ENCODE measurements at regions not wholly inside any gene's neighbourhood (a gene's known extent, or its start where the extent isn't known, plus 50 kb on each side); places are given as distances from the start of the nearest gene placed in this dataset.
"Not testable (repeated sequence)": the region's sequence is repeated elsewhere in the genome, so short reads cannot be mapped to it uniquely, and the experiment has no call there.

- Histone ChIP-seq H3K9ac (ENCODE audit: low read length) (no peak overlapping the region), H3K9me3 (ENCODE audit: control insufficient read depth, low read length) (no peaks in the 10 kb centered on the region), H3K4me3 (ENCODE audit: low read length) (no peak overlapping the region), H3K36me3 (ENCODE audit: control insufficient read depth, insufficient read depth, low read length) (no peaks in the 10 kb centered on the region), H3K4me1 (ENCODE audit: control insufficient read depth, insufficient read depth, low read length) (no peaks in the 10 kb centered on the region), H3K27me3 (ENCODE audit: control insufficient read depth, insufficient read depth, low read length) (no peaks in the 10 kb centered on the region)
These were observed 217.2 kb upstream of the CBLB start for GRCh38 chr3:106086038-106086437.

GRCh38 chr3:106086636-106087035, 217.8 kb upstream of the CBLB start:
- H3K4me3 ChIP-seq (ENCODE audit: low read length): no peak overlapping the region
- no peaks in the 10 kb centered on the region for H3K27me3 ChIP-seq (ENCODE audit: control insufficient read depth, insufficient read depth, low read length)
- H3K4me1 ChIP-seq (ENCODE audit: control insufficient read depth, insufficient read depth, low read length): no peaks in the 10 kb centered on the region
- H3K9me3 ChIP-seq (ENCODE audit: control insufficient read depth, low read length): no peaks in the 10 kb centered on the region
- no peaks in the 10 kb centered on the region for H3K36me3 ChIP-seq (ENCODE audit: control insufficient read depth, insufficient read depth, low read length)
- no peak overlapping the region for H3K9ac ChIP-seq (ENCODE audit: low read length)

GRCh38 chr3:106088304-106088703, 219.5 kb upstream of the CBLB start:
- H3K4me1 ChIP-seq (ENCODE audit: control insufficient read depth, insufficient read depth, low read length): no peaks in the 10 kb centered on the region
- no peak overlapping the region for H3K9ac ChIP-seq (ENCODE audit: low read length)
- no peaks in the 10 kb centered on the region for H3K36me3 ChIP-seq (ENCODE audit: control insufficient read depth, insufficient read depth, low read length)
- no peaks in the 10 kb centered on the region for H3K27me3 ChIP-seq (ENCODE audit: control insufficient read depth, insufficient read depth, low read length)
- H3K9me3 ChIP-seq (ENCODE audit: control insufficient read depth, low read length): no peaks in the 10 kb centered on the region
- no peak overlapping the region for H3K4me3 ChIP-seq (ENCODE audit: low read length)

- Histone ChIP-seq H3K27me3 (ENCODE audit: control insufficient read depth, insufficient read depth, low read length) (no peaks in the 10 kb centered on the region), H3K36me3 (ENCODE audit: control insufficient read depth, insufficient read depth, low read length) (no peaks in the 10 kb centered on the region), H3K9ac (ENCODE audit: low read length) (no peak overlapping the region), H3K4me1 (ENCODE audit: control insufficient read depth, insufficient read depth, low read length) (no peaks in the 10 kb centered on the region), H3K4me3 (ENCODE audit: low read length) (no peak overlapping the region), H3K9me3 (ENCODE audit: control insufficient read depth, low read length) (no peaks in the 10 kb centered on the region)
These were observed 220.1 kb upstream of the CBLB start for GRCh38 chr3:106088899-106089298.

GRCh38 chr3:106089806-106090205, 221.0 kb upstream of the CBLB start:
- Histone ChIP-seq H3K36me3 (ENCODE audit: control insufficient read depth, insufficient read depth, low read length) (no peaks in the 10 kb centered on the region), H3K4me3 (ENCODE audit: low read length) (no peak overlapping the region), H3K9ac (ENCODE audit: low read length) (no peak overlapping the region), H3K9me3 (ENCODE audit: control insufficient read depth, low read length) (no peaks in the 10 kb centered on the region), H3K27me3 (ENCODE audit: control insufficient read depth, insufficient read depth, low read length) (no peaks in the 10 kb centered on the region), H3K4me1 (ENCODE audit: control insufficient read depth, insufficient read depth, low read length) (no peaks in the 10 kb centered on the region)

- Histone ChIP-seq H3K9me3 (ENCODE audit: control insufficient read depth, low read length) (no peaks in the 10 kb centered on the region), H3K9ac (ENCODE audit: low read length) (no peak overlapping the region), H3K27me3 (ENCODE audit: control insufficient read depth, insufficient read depth, low read length) (no peaks in the 10 kb centered on the region), H3K4me3 (ENCODE audit: low read length) (no peak overlapping the region), H3K36me3 (ENCODE audit: control insufficient read depth, insufficient read depth, low read length) (no peaks in the 10 kb centered on the region), H3K4me1 (ENCODE audit: control insufficient read depth, insufficient read depth, low read length) (no peaks in the 10 kb centered on the region)
These were observed 224.0 kb upstream of the CBLB start for GRCh38 chr3:106092792-106093191.

- no peaks in the 10 kb centered on the region for H3K9me3 ChIP-seq (ENCODE audit: control insufficient read depth, low read length)
- no peaks in the 10 kb centered on the region for H3K36me3 ChIP-seq (ENCODE audit: control insufficient read depth, insufficient read depth, low read length)
- H3K27me3 ChIP-seq (ENCODE audit: control insufficient read depth, insufficient read depth, low read length): no peaks in the 10 kb centered on the region
- no peak overlapping the region for H3K9ac ChIP-seq (ENCODE audit: low read length)
- H3K4me3 ChIP-seq (ENCODE audit: low read length): no peak overlapping the region
- no peaks in the 10 kb centered on the region for H3K4me1 ChIP-seq (ENCODE audit: control insufficient read depth, insufficient read depth, low read length)
These were observed 224.8 kb upstream of the CBLB start for GRCh38 chr3:106093616-106094015.

- Histone ChIP-seq H3K9me3 (ENCODE audit: control insufficient read depth, low read length) (no peaks in the 10 kb centered on the region), H3K36me3 (ENCODE audit: control insufficient read depth, insufficient read depth, low read length) (no peaks in the 10 kb centered on the region), H3K9ac (ENCODE audit: low read length) (no peak overlapping the region), H3K27me3 (ENCODE audit: control insufficient read depth, insufficient read depth, low read length) (no peaks in the 10 kb centered on the region), H3K4me1 (ENCODE audit: control insufficient read depth, insufficient read depth, low read length) (no peaks in the 10 kb centered on the region), H3K4me3 (ENCODE audit: low read length) (no peak overlapping the region)
These were observed 229.1 kb upstream of the CBLB start for GRCh38 chr3:106097817-106098435.

- H3K36me3 ChIP-seq (ENCODE audit: control insufficient read depth, insufficient read depth, low read length): no peaks in the 10 kb centered on the region
- no peaks in the 10 kb centered on the region for H3K27me3 ChIP-seq (ENCODE audit: control insufficient read depth, insufficient read depth, low read length)
- no peaks in the 10 kb centered on the region for H3K9me3 ChIP-seq (ENCODE audit: control insufficient read depth, low read length)
- H3K9ac ChIP-seq (ENCODE audit: low read length): no peak overlapping the region
- H3K4me3 ChIP-seq (ENCODE audit: low read length): no peak overlapping the region
- H3K4me1 ChIP-seq (ENCODE audit: control insufficient read depth, insufficient read depth, low read length): no peaks in the 10 kb centered on the region
These were observed 234.6 kb upstream of the CBLB start for GRCh38 chr3:106103383-106103782.

- no peak overlapping the region for H3K4me3 ChIP-seq (ENCODE audit: low read length)
These were observed 235.3 kb upstream of the CBLB start for GRCh38 chr3:106104078-106104477.

GRCh38 chr3:106108925-106109324, 240.1 kb upstream of the CBLB start:
- Histone ChIP-seq H3K36me3 (ENCODE audit: control insufficient read depth, insufficient read depth, low read length) (no peaks in the 10 kb centered on the region), H3K4me3 (ENCODE audit: low read length) (no peak overlapping the region), H3K27me3 (ENCODE audit: control insufficient read depth, insufficient read depth, low read length) (no peaks in the 10 kb centered on the region), H3K4me1 (ENCODE audit: control insufficient read depth, insufficient read depth, low read length) (no peaks in the 10 kb centered on the region), H3K9me3 (ENCODE audit: control insufficient read depth, low read length) (no peaks in the 10 kb centered on the region), H3K9ac (ENCODE audit: low read length) (no peak overlapping the region)

More at GRCh38 chr3:106104078-106104477, 235.3 kb upstream of the CBLB start:
- no peak overlapping the region for H3K9ac ChIP-seq (ENCODE audit: low read length)
- no peaks in the 10 kb centered on the region for H3K27me3 ChIP-seq (ENCODE audit: control insufficient read depth, insufficient read depth, low read length)
- H3K9me3 ChIP-seq (ENCODE audit: control insufficient read depth, low read length): no peaks in the 10 kb centered on the region
- H3K36me3 ChIP-seq (ENCODE audit: control insufficient read depth, insufficient read depth, low read length): no peaks in the 10 kb centered on the region
- no peaks in the 10 kb centered on the region for H3K4me1 ChIP-seq (ENCODE audit: control insufficient read depth, insufficient read depth, low read length)

- not testable (repeated sequence) for H3K9me3 ChIP-seq (ENCODE audit: control insufficient read depth, low read length); H3K9ac ChIP-seq (ENCODE audit: low read length); H3K4me3 ChIP-seq (ENCODE audit: low read length); H3K4me1 ChIP-seq (ENCODE audit: control insufficient read depth, insufficient read depth, low read length); H3K36me3 ChIP-seq (ENCODE audit: control insufficient read depth, insufficient read depth, low read length); H3K27me3 ChIP-seq (ENCODE audit: control insufficient read depth, insufficient read depth, low read length)
These were observed 243.7 kb upstream of the CBLB start for GRCh38 chr3:106112561-106112960.

- Histone ChIP-seq H3K4me3 (ENCODE audit: low read length) (no peak overlapping the region), H3K36me3 (ENCODE audit: control insufficient read depth, insufficient read depth, low read length) (no peaks in the 10 kb centered on the region), H3K27me3 (ENCODE audit: control insufficient read depth, insufficient read depth, low read length) (no peaks in the 10 kb centered on the region), H3K9me3 (ENCODE audit: control insufficient read depth, low read length) (no peaks in the 10 kb centered on the region), H3K9ac (ENCODE audit: low read length) (no peak overlapping the region), H3K4me1 (ENCODE audit: control insufficient read depth, insufficient read depth, low read length) (no peaks in the 10 kb centered on the region)
These were observed 244.9 kb upstream of the CBLB start for GRCh38 chr3:106113747-106114146.

All from mucosa of stomach (tissue), 1 donor.